ENCODE measurements at regions not wholly inside any gene's neighbourhood (a gene's known extent, or its start where the extent isn't known, plus 50 kb on each side); places are given as distances from the start of the nearest gene placed in this dataset.

DNA sequence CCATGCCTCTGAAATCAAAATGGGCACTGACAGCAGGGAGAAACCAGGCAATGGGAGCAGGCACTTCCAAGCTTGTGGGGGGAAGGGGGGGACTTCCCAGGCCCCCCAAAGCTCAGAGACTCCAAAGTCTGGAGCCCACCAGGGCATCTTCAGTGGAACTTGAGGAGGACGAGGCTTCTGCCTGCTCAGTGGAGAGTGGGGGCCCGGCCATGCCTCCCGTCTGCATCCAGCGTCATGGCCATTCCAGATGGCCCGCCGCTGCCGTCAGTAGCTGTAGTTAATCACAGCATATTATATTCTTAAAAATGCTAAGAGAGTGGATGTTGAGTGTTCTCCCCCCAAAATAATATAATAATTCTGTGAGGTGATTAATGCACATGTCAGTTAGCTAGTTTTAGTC is 315.2 kb downstream of the KCNJ2 start:
- Histone ChIP-seq H3K27ac (ENCODE audit: low read depth, low read length) (no peak overlapping the region), H3K36me3 (ENCODE audit: control insufficient read depth in 1 of 2, insufficient read depth in 2 of 2, low read length in 2 of 2) (peaks cover 0 to 2% of the 10 kb centered on the region in 2 experiments), H3K4ac (ENCODE audit: low read depth, low read length) (no peak overlapping the region), H2BK12ac (ENCODE audit: low read length) (no peak overlapping the region), H4K91ac (ENCODE audit: low read depth, low read length) (no peak overlapping the region), H3K79me1 (ENCODE audit: low read length) (no peaks in the 10 kb centered on the region), H3K9ac (ENCODE audit: low read length) (no peak overlapping the region), H3K9me3 (ENCODE audit: insufficient read depth, low read depth, low read length) (peaks cover 12% of the 10 kb centered on the region), H3K4me1 (ENCODE audit: control insufficient read depth in 1 of 2, insufficient read depth in 2 of 2, low read length in 2 of 2) (no peaks in the 10 kb centered on the region), H2AFZ (ENCODE audit: insufficient read depth, low read length, poor library complexity) (no peak overlapping the region), H3K14ac (ENCODE audit: low read length) (no peak overlapping the region), H3K23ac (ENCODE audit: low read length) (no peak overlapping the region), H2AK5ac (ENCODE audit: low read length) (no peak overlapping the region), H3K4me3 (ENCODE audit: low read depth, low read length) (no peak overlapping the region), H2BK120ac (ENCODE audit: insufficient read depth, low read length, poor library complexity) (no peak overlapping the region), H3K79me2 (ENCODE audit: control insufficient read depth, insufficient read depth, low read length, poor library complexity) (no peaks in the 10 kb centered on the region), H2BK5ac (ENCODE audit: low read depth, low read length, poor library complexity) (no peak overlapping the region), H3K4me2 (ENCODE audit: low read length) (no peak overlapping the region), H4K12ac (ENCODE audit: low read depth, low read length) (no peak overlapping the region), H4K8ac (ENCODE audit: low read depth, low read length) (no peak overlapping the region), H3K18ac (ENCODE audit: low read length) (no peak overlapping the region), H3K27me3 (ENCODE audit: insufficient read depth, low read length) (no peaks in the 10 kb centered on the region)
- no peak for DNase-seq
- WGBS (ENCODE audit: extremely low coverage, insufficient coverage, insufficient read length): no CpG with 5 or more reads among the region's 7 CpGs

DNA sequence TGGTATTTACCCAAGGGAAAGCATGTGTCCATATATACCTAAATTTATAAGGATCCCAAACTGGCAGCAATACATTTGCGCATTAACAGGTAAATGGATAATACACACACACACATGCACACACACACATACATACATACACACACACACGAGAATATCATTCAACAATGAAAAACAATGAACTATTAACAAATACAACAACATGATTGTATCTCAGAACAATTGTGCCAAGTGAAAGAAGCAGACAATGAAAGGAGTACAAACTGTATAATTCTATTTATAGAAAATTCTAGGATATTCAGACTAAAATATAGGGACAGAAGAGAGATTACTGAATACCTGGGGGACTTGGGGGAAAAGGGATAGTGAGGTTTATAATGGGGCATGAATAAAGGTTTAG is 323.0 kb downstream of the KCNJ2 start:
- H3K27me3 ChIP-seq (ENCODE audit: insufficient read depth, low read length): no peaks in the 10 kb centered on the region
- H4K8ac ChIP-seq (ENCODE audit: low read depth, low read length): no peak overlapping the region
- no peaks in the 10 kb centered on the region for H3K79me2 ChIP-seq (ENCODE audit: control insufficient read depth, insufficient read depth, low read length, poor library complexity)
- no peaks in the 10 kb centered on the region for H3K9me3 ChIP-seq (ENCODE audit: insufficient read depth, low read depth, low read length)
- H4K12ac ChIP-seq (ENCODE audit: low read depth, low read length): no peak overlapping the region
- H2BK5ac ChIP-seq (ENCODE audit: low read depth, low read length, poor library complexity): no peak overlapping the region
- no peak overlapping the region for H3K27ac ChIP-seq (ENCODE audit: low read depth, low read length)
- no peak overlapping the region for H3K4ac ChIP-seq (ENCODE audit: low read depth, low read length)
- H4K91ac ChIP-seq (ENCODE audit: low read depth, low read length): no peak overlapping the region
- no peak overlapping the region for H3K4me3 ChIP-seq (ENCODE audit: low read depth, low read length)
- no peak overlapping the region for H3K18ac ChIP-seq (ENCODE audit: low read length)
- no peak overlapping the region for H3K14ac ChIP-seq (ENCODE audit: low read length)
- DNase-seq: no peak
- no CpG with 5 or more reads among the region's 2 CpGs for WGBS (ENCODE audit: extremely low coverage, insufficient coverage, insufficient read length)
- no peak overlapping the region for H3K23ac ChIP-seq (ENCODE audit: low read length)
- H3K79me1 ChIP-seq (ENCODE audit: low read length): no peaks in the 10 kb centered on the region
- no peak overlapping the region for H2BK120ac ChIP-seq (ENCODE audit: insufficient read depth, low read length, poor library complexity)
- no peak overlapping the region for H3K9ac ChIP-seq (ENCODE audit: low read length)
- no peak overlapping the region for H2AFZ ChIP-seq (ENCODE audit: insufficient read depth, low read length, poor library complexity)
- H3K4me1 ChIP-seq (ENCODE audit: control insufficient read depth in 1 of 2, insufficient read depth in 2 of 2, low read length in 2 of 2): no peaks in the 10 kb centered on the region
- H2AK5ac ChIP-seq (ENCODE audit: low read length): no peak overlapping the region
- no peak overlapping the region for H3K4me2 ChIP-seq (ENCODE audit: low read length)
- H2BK12ac ChIP-seq (ENCODE audit: low read length): no peak overlapping the region
- H3K36me3 ChIP-seq (ENCODE audit: control insufficient read depth in 1 of 2, insufficient read depth in 2 of 2, low read length in 2 of 2): no peaks in the 10 kb centered on the region

DNA sequence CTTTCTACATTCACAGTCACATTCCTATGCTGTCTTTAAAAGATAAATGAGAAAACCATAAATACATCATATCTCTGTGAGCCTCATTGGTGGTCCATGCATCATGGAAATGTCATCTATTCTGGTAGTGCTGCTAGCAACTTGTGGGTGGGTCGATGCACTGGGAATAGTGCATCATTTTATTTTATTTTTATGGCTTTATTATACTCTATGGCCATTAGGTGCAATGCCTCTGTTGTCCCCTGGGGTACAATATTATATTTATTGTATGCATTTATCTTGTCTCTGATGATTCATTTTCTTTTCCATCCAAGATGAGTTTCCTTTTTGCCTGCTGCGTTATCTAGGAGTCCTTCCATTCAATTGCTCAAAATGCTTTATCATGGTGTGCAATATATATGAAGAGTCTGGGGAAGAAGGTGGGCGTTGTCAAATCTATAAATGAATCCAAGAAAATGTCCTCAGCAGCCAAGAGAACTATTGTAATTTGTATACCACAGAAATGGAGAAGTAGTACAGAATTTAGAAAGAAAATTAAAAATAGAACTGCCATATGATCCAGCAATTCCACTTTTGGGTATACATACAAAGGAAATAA is 324.0 kb downstream of the KCNJ2 start:
- Histone ChIP-seq H3K9ac (ENCODE audit: low read length) (no peak overlapping the region), H3K79me2 (ENCODE audit: control insufficient read depth, insufficient read depth, low read length, poor library complexity) (no peaks in the 10 kb centered on the region), H3K27me3 (ENCODE audit: insufficient read depth, low read length) (no peaks in the 10 kb centered on the region), H2BK120ac (ENCODE audit: insufficient read depth, low read length, poor library complexity) (no peak overlapping the region), H3K23ac (ENCODE audit: low read length) (no peak overlapping the region), H2BK12ac (ENCODE audit: low read length) (no peak overlapping the region), H3K4me1 (ENCODE audit: control insufficient read depth in 1 of 2, insufficient read depth in 2 of 2, low read length in 2 of 2) (no peaks in the 10 kb centered on the region), H3K18ac (ENCODE audit: low read length) (no peak overlapping the region), H2AK5ac (ENCODE audit: low read length) (no peak overlapping the region), H2BK5ac (ENCODE audit: low read depth, low read length, poor library complexity) (no peak overlapping the region), H2AFZ (ENCODE audit: insufficient read depth, low read length, poor library complexity) (no peak overlapping the region), H3K4me2 (ENCODE audit: low read length) (no peak overlapping the region), H3K27ac (ENCODE audit: low read depth, low read length) (no peak overlapping the region), H3K4me3 (ENCODE audit: low read depth, low read length) (no peak overlapping the region), H3K14ac (ENCODE audit: low read length) (no peak overlapping the region), H4K8ac (ENCODE audit: low read depth, low read length) (no peak overlapping the region), H4K12ac (ENCODE audit: low read depth, low read length) (no peak overlapping the region), H3K79me1 (ENCODE audit: low read length) (no peaks in the 10 kb centered on the region), H3K9me3 (ENCODE audit: insufficient read depth, low read depth, low read length) (no peaks in the 10 kb centered on the region), H4K91ac (ENCODE audit: low read depth, low read length) (no peak overlapping the region), H3K4ac (ENCODE audit: low read depth, low read length) (no peak overlapping the region), H3K36me3 (ENCODE audit: control insufficient read depth in 1 of 2, insufficient read depth in 2 of 2, low read length in 2 of 2) (no peaks in the 10 kb centered on the region)
- no peak for DNase-seq
- no CpG with 5 or more reads among the region's 3 CpGs for WGBS (ENCODE audit: extremely low coverage, insufficient coverage, insufficient read length)

DNA sequence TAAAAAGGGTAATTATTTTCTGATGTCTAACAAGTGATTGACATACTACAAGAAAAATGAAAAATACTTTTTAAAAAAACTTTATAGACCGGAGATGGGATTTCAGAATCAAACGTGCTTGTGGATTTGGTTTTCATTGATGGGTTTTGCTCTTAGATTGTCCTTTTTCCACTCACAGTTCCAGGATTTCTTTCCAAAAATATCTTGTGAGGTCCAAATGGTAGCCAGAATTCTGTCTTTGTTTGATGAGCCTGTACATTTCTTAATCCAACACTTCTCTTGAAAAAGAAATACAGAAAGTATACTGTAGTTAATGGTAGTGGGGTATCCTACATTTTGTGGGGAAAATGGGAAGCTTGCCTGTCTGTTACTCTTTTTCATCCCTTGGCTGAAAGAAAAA is 329.3 kb downstream of the KCNJ2 start:
- no peak overlapping the region for H4K8ac ChIP-seq (ENCODE audit: low read depth, low read length)
- H3K4ac ChIP-seq (ENCODE audit: low read depth, low read length): no peak overlapping the region
- no peak overlapping the region for H2BK5ac ChIP-seq (ENCODE audit: low read depth, low read length, poor library complexity)
- H3K9me3 ChIP-seq (ENCODE audit: insufficient read depth, low read depth, low read length): no peaks in the 10 kb centered on the region
- no peak overlapping the region for H3K14ac ChIP-seq (ENCODE audit: low read length)
- no peaks in the 10 kb centered on the region for H3K79me1 ChIP-seq (ENCODE audit: low read length)
- H2BK12ac ChIP-seq (ENCODE audit: low read length): no peak overlapping the region
- no peak for DNase-seq
- no peaks in the 10 kb centered on the region for H3K4me1 ChIP-seq (ENCODE audit: control insufficient read depth in 1 of 2, insufficient read depth in 2 of 2, low read length in 2 of 2)
- no peak overlapping the region for H3K4me2 ChIP-seq (ENCODE audit: low read length)
- no peaks in the 10 kb centered on the region for H3K36me3 ChIP-seq (ENCODE audit: control insufficient read depth in 1 of 2, insufficient read depth in 2 of 2, low read length in 2 of 2)
- no peak overlapping the region for H4K12ac ChIP-seq (ENCODE audit: low read depth, low read length)
- no peak overlapping the region for H2AFZ ChIP-seq (ENCODE audit: insufficient read depth, low read length, poor library complexity)
- H2BK120ac ChIP-seq (ENCODE audit: insufficient read depth, low read length, poor library complexity): no peak overlapping the region
- no peak overlapping the region for H3K18ac ChIP-seq (ENCODE audit: low read length)
- no peak overlapping the region for H4K91ac ChIP-seq (ENCODE audit: low read depth, low read length)
- no peaks in the 10 kb centered on the region for H3K27me3 ChIP-seq (ENCODE audit: insufficient read depth, low read length)
- no peak overlapping the region for H3K27ac ChIP-seq (ENCODE audit: low read depth, low read length)
- no peak overlapping the region for H3K23ac ChIP-seq (ENCODE audit: low read length)
- H3K79me2 ChIP-seq (ENCODE audit: control insufficient read depth, insufficient read depth, low read length, poor library complexity): no peaks in the 10 kb centered on the region
- H3K9ac ChIP-seq (ENCODE audit: low read length): no peak overlapping the region
- H3K4me3 ChIP-seq (ENCODE audit: low read depth, low read length): no peak overlapping the region
- WGBS (ENCODE audit: extremely low coverage, insufficient coverage, insufficient read length): no CpG with 5 or more reads among the region's 2 CpGs
- H2AK5ac ChIP-seq (ENCODE audit: low read length): no peak overlapping the region
